Adrenal gland (tissue), 9 donors: ENCODE measurements at regions not wholly inside any gene's neighbourhood (a gene's known extent, or its start where the extent isn't known, plus 50 kb on each side); places are given as distances from the start of the nearest gene placed in this dataset.

Experiments
- DNase-seq, 7 donors: peaks; one replicate each; pipeline ENCODE4 v3.0.0-alpha.2; 2019 to 2020
- H3K27ac ChIP-seq, 5 donors: fragments of 200-600 bp; sonication (generic) in 4 of 5; 1 replicate in 3 of 5; 2 replicates in 2 of 5; pipeline versions ENCODE4 v1.5.1 to v1.8.0; 2016 to 2020; ENCODE audit warnings: mild to moderate bottlenecking in 1 of 5
- H3K27me3 ChIP-seq: fragments of 200-600 bp; 2 replicates; pipeline ENCODE4 v1.8.0; 2021
- H3K36me3 ChIP-seq, 2 donors: fragments of 200-600 bp; replicated peaks in 1 of 2; 1 replicate in 1 of 2; 2 replicates in 1 of 2; pipeline versions ENCODE4 v1.5.1 to v1.8.0; 2018 to 2022
- H3K4me1 ChIP-seq, 2 donors: fragments of 200-600 bp; replicated peaks in 1 of 2; 1 replicate in 1 of 2; 2 replicates in 1 of 2; pipeline versions ENCODE4 v1.5.1 to v1.8.0; 2018 to 2021
- H3K4me3 ChIP-seq, 4 donors: fragments of 200-600 bp; sonication (generic) in 3 of 4; one replicate each; pipeline ENCODE4 v1.5.1; 2016 to 2018
- H3K9me3 ChIP-seq, 3 donors: fragments of 200-600 bp; sonication (generic) in 1 of 3; replicated peaks in 1 of 3; 1 replicate in 2 of 3; 2 replicates in 1 of 3; pipeline versions ENCODE4 v1.5.1 to v1.8.0; 2016 to 2021
- POLR2A ChIP-seq, 2 donors: fragments of 450-650 bp; IDR thresholded peaks; one replicate each; pipeline ENCODE4 v1.6.1; 2017; ENCODE audit warnings: antibody characterized with exemption in 2 of 2, mild to moderate bottlenecking in 2 of 2, moderate library complexity in 1 of 2
- WGBS, 4 donors: extraction: QIAGEN DNeasy Blood & Tissue Kit in 2 of 4; methylation state at CpG; one replicate each; pipeline versions ENCODE4 v1.1.5 to v1.1.7; 2013 to 2017; 5-methylcytosine and 5-hydroxymethylcytosine counted together
- intact Hi-C, 2 donors: fragments of 100-400 bp; cut with DNase I; formaldehyde crosslinking; loops; one replicate each; pipeline versions ENCODE4 v1.14.1 to v1.15.0; 2022 to 2023
- TF ChIP-seq, protein P1 (sequence below), 6 experiments: fragments of 450-650 bp in 4 of 6; fragments of 200-600 bp in 2 of 6; sonication (generic) in 1 of 6; IDR thresholded peaks; 1 replicate in 5 of 6; 2 replicates in 1 of 6; pipeline versions ENCODE4 v1.5.1 to v1.8.0; 2016 to 2021; ENCODE audit warnings: antibody characterized with exemption in 6 of 6, mild to moderate bottlenecking in 2 of 6, moderate library complexity in 1 of 6
- donor health status: healthy with polysubstance abuse.
- donor health status: Bipolar disorder and iron deficiency.
- donor health status: DM: yes; HTN: yes; CAD: no.
- donor health status: DM: no; HTN: no; CAD: no.
- donor health status: DM: no; HTN: no; CAD: no.

DNA sequence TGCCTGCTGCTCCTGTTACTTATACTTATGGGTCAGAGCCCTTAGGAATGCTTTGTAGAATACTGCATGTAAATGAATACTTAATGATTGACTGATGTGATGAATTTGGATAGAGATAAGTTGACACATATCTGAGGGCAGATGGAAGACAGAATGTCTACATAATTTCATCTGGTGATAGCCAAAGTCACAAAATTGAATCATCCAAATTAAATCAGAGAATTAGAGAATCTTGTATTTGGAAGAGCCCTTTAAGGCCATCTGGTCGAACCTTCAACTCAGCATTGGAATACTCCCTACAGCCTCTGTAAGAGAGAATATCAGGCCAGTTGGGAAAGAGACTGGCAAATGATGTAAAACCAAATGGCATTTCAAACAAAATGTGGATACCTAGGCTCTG is 944.8 kb downstream of the RPA4 start:
- H3K9me3 ChIP-seq: no peaks in the 10 kb centered on the region
- WGBS, 4 donors: 0 to 41% (median 19%) methylated on average over 1 of the region's 1 CpG
- TF ChIP-seq, protein P1, sequence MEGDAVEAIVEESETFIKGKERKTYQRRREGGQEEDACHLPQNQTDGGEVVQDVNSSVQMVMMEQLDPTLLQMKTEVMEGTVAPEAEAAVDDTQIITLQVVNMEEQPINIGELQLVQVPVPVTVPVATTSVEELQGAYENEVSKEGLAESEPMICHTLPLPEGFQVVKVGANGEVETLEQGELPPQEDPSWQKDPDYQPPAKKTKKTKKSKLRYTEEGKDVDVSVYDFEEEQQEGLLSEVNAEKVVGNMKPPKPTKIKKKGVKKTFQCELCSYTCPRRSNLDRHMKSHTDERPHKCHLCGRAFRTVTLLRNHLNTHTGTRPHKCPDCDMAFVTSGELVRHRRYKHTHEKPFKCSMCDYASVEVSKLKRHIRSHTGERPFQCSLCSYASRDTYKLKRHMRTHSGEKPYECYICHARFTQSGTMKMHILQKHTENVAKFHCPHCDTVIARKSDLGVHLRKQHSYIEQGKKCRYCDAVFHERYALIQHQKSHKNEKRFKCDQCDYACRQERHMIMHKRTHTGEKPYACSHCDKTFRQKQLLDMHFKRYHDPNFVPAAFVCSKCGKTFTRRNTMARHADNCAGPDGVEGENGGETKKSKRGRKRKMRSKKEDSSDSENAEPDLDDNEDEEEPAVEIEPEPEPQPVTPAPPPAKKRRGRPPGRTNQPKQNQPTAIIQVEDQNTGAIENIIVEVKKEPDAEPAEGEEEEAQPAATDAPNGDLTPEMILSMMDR (IDR thresholded peaks at IDR 0.05): no peak
- TF ChIP-seq POLR2A (IDR thresholded peaks at IDR 0.05): no peak
- H3K4me3 ChIP-seq: no peak overlapping the region
- intact Hi-C loops: no loop called here
- no peak overlapping the region for H3K27ac ChIP-seq
- peaks cover 11% of the 10 kb centered on the region for H3K27me3 ChIP-seq
- no peaks in the 10 kb centered on the region for H3K36me3 ChIP-seq
- DNase-seq: no peak
- no peaks in the 10 kb centered on the region for H3K4me1 ChIP-seq

DNA sequence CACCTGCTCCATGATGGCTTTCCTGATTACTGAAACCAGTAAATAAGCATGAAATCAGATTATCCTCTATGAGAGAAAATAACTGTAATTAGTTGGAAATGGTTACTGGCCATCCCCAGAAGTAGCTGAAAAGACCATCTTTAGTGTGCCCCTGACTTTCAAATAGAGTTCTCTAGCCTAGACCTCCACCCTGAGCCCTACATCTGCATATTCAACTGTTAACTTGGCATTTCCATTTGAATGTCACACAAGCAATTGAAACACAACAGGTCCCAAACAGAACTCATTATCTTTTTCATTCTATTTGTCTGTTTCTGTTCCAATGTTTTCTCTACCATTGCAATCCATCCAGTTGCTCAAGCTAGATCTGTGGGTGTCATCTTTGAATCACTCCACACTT is 952.3 kb downstream of the RPA4 start:
- Histone ChIP-seq H3K36me3 (no peaks in the 10 kb centered on the region), H3K4me1 (no peaks in the 10 kb centered on the region), H3K9me3 (no peaks in the 10 kb centered on the region), H3K4me3 (no peak overlapping the region), H3K27ac (no peak overlapping the region), H3K27me3 (peaks cover 10% of the 10 kb centered on the region)
- TF ChIP-seq, protein P1 (IDR thresholded peaks at IDR 0.05): no peak
- TF ChIP-seq POLR2A (IDR thresholded peaks at IDR 0.05): no peak
- DNase-seq: no peak
- intact Hi-C loops: no loop called here

DNA sequence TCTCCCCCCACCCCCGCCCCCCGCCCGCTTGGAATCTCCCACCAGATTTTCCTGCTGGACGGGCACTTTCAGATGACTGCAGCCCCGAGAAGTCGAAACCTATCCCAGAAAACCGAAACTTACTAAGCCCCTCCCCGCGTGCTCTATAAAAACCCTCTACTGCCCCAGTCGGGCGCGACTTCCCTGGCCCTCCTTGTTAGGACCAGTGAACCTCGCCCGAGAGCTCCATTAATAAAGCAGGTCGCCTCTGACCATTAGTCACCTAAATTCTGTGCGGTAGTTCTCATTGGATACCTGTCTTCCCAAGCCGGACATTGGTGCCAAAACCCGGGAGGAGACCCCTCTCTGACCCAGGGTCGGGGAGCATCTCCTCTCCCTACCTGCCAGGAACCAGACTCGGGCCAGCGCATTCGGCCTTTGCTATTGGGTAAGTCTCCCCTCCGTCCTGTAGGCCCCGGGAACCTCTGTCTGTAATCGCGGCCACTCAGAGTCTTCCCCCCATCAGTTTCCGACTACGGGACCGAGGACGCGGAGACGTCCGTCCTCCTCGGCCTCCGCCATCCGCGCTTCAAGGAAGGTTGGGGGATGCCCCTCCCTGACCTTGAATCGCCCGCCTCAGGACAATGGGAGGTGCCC is 958.0 kb downstream of the RPA4 start:
- Histone ChIP-seq H3K27me3 (peaks cover 5% of the 10 kb centered on the region), H3K27ac (no peak overlapping the region), H3K4me3 (no peak overlapping the region), H3K4me1 (no peaks in the 10 kb centered on the region), H3K9me3 (no peaks in the 10 kb centered on the region), H3K36me3 (no peaks in the 10 kb centered on the region)
- DNase-seq: no peak
- intact Hi-C loops: no loop called here
- 94 to 97% (median 95%) methylated on average over 9 to 39 of the region's 39 CpGs for WGBS, 4 donors
- TF ChIP-seq POLR2A (IDR thresholded peaks at IDR 0.05): no peak
- TF ChIP-seq, protein P1 (IDR thresholded peaks at IDR 0.05): no peak

DNA sequence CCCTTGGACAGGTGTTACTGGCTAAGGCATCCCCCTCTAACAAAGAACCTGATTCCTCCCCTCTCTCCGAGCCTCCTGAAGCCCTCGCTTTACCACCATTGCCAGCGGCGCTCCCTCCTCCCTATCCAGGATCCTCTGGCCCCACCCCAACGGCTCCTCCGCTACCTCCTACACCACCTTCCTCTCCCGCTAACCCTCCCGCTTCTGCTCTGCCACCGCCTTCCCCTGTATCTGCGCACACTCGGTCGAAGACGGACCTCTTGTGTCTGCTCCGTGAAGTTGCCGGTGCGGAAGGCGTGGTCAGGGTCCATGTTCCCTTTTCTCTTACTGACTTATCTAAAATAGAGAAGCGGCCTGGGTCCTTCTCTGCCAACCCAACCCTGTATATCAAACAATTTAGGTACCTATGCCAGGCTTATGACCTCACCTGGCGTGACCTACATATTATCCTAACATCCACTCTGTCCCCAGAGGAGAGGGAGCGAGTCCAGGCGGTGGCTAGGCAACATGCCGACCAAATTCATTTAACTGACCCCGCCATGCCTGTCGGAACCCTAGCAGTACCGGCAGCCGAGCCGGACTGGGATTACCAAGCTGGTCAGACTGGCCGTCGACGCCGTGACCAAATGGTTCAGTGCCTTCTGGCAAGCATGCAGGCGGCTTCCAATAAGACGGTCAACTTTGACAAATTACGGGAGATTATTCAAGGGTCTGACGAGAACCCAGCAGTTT is 958.9 kb downstream of the RPA4 start:
- no peaks in the 10 kb centered on the region for H3K9me3 ChIP-seq
- WGBS, 4 donors: 95 to 97% (median 97%) methylated on average over 20 to 35 of the region's 35 CpGs
- no peak for DNase-seq
- TF ChIP-seq, protein P1 (IDR thresholded peaks at IDR 0.05): no peak
- no peak for TF ChIP-seq POLR2A (IDR thresholded peaks at IDR 0.05)
- intact Hi-C loops: no loop called here
- H3K4me1 ChIP-seq: no peaks in the 10 kb centered on the region
- H3K27ac ChIP-seq: no peak overlapping the region
- no peaks in the 10 kb centered on the region for H3K27me3 ChIP-seq
- H3K36me3 ChIP-seq: no peaks in the 10 kb centered on the region
- no peak overlapping the region for H3K4me3 ChIP-seq
